Endothelial cell of umbilical vein (primary cell): ENCODE measurements at regions not wholly inside any gene's neighbourhood (a gene's known extent, or its start where the extent isn't known, plus 50 kb on each side); places are given as distances from the start of the nearest gene placed in this dataset.

Source experiments
- BruUV-seq: library from RNA; stranded (reverse); fragments of 400-500 nt; replicated peaks from 2 replicates; lab custom pipeline; 2021; lab: Mats Ljungman, UMichigan
- CTCF ChIA-PET: fragments of 300-600, 350-600 bp; sonication (Branson Sonifier 250); formaldehyde crosslinking; loops from one replicate; lab custom pipeline; 2021; ENCODE audit warnings: antibody characterized with exemption, inconsistent platforms; lab: Charles Lee
- POLR2A ChIA-PET: fragments of 300-600, 350-600 bp; sonication (Branson Sonifier 250); formaldehyde crosslinking; loops from one replicate; lab custom pipeline; 2021; ENCODE audit warnings: antibody characterized with exemption, inconsistent platforms; lab: Charles Lee
- DNase-seq: peaks from one replicate; pipeline ENCODE4 v3.0.0-alpha.2; 2011; ENCODE audit warnings: low read depth, low spot score
- FAIRE-seq: peaks from 2 replicates; lab custom pipeline; 2011; peaks lifted over from hg19 to GRCh38; lab: Jason Lieb, UNC
- H2AFZ ChIP-seq: 2 replicates; pipeline ENCODE4 v1.6.0; 2012; ENCODE audit warnings: low read depth, low read length, control low read depth, inconsistent platforms
- H3K27ac ChIP-seq: 2 replicates; pipeline ENCODE4 v1.5.1; 2011; ENCODE audit warnings: low read depth, mild to moderate bottlenecking, control low read depth, low read length, moderate library complexity; ENCODE audit not compliant: insufficient read depth
- H3K27me3 ChIP-seq, 2 experiments: 2 replicates each; pipeline versions ENCODE4 v1.6.0 to v1.6.1; 2011; ENCODE audit warnings: low read length in 2 of 2, mixed read lengths in 1 of 2; ENCODE audit not compliant: control insufficient read depth in 2 of 2, insufficient read depth in 2 of 2
- H3K36me3 ChIP-seq, 2 experiments: 2 replicates in 1 of 2; 3 replicates in 1 of 2; pipeline ENCODE4 v1.5.1; 2011; ENCODE audit warnings: low read length in 2 of 2, mild to moderate bottlenecking in 1 of 2, moderate library complexity in 1 of 2; ENCODE audit not compliant: control insufficient read depth in 2 of 2, insufficient read depth in 2 of 2; ENCODE audit errors: extremely low read depth in 1 of 2
- H3K4me1 ChIP-seq: 3 replicates; pipeline ENCODE4 v1.5.1; 2011; ENCODE audit warnings: mild to moderate bottlenecking, low read length; ENCODE audit not compliant: control insufficient read depth, insufficient read depth; ENCODE audit errors: extremely low read depth
- H3K4me2 ChIP-seq: 2 replicates; pipeline ENCODE4 v1.6.1; 2011; ENCODE audit warnings: low read length, control low read depth, mixed read lengths; ENCODE audit not compliant: insufficient read depth
- H3K4me3 ChIP-seq, 3 experiments: fragments of 200-600 bp in 1 of 3; sonication (generic), shearing (Covaris generic) in 1 of 3; replicated peaks in 1 of 3; 2 replicates each; pipeline ENCODE4 v1.5.1; 2011 to 2016; ENCODE audit warnings: control low read depth in 3 of 3, low read length in 3 of 3, mild to moderate bottlenecking in 2 of 3, inconsistent platforms in 1 of 3, low read depth in 1 of 3, moderate library complexity in 1 of 3; ENCODE audit not compliant: insufficient read depth in 1 of 3
- H3K79me2 ChIP-seq: 2 replicates; pipeline ENCODE4 v1.6.0; 2012; ENCODE audit warnings: low read length, inconsistent platforms; ENCODE audit not compliant: control insufficient read depth, insufficient read depth
- H3K9ac ChIP-seq: replicated peaks from 2 replicates; pipeline ENCODE3; 2011; ENCODE audit warnings: low read length, control low read depth; ENCODE audit not compliant: insufficient read depth; ENCODE audit errors: extremely low read depth
- H3K9me1 ChIP-seq: replicated peaks from 3 replicates; pipeline ENCODE4 v1.6.0; 2011; ENCODE audit warnings: mild to moderate bottlenecking, low read length; ENCODE audit not compliant: control insufficient read depth, insufficient read depth; ENCODE audit errors: extremely low read depth
- H3K9me3 ChIP-seq: replicated peaks from 2 replicates; pipeline ENCODE4 v1.5.1; 2012; ENCODE audit warnings: low read length, inconsistent platforms; ENCODE audit not compliant: control insufficient read depth, insufficient read depth
- H4K20me1 ChIP-seq: replicated peaks from 2 replicates; pipeline ENCODE3; 2011; ENCODE audit warnings: mild to moderate bottlenecking, low read length; ENCODE audit not compliant: control insufficient read depth, insufficient read depth; ENCODE audit errors: extremely low read depth
- EZH2 ChIP-seq: IDR thresholded peaks from 2 replicates; pipeline ENCODE4 v1.6.1; 2012; ENCODE audit warnings: borderline replicate concordance, low read depth, mild to moderate bottlenecking, moderate library complexity, low read length, inconsistent platforms; ENCODE audit not compliant: severe bottlenecking
- GATA2 ChIP-seq: IDR thresholded peaks from 2 replicates; pipeline ENCODE4 v1.7.0; 2011; ENCODE audit warnings: low read depth, mild to moderate bottlenecking, moderate library complexity, mixed read lengths, low read length; ENCODE audit not compliant: insufficient read length, insufficient read depth
- JUN ChIP-seq: IDR thresholded peaks from 2 replicates; pipeline ENCODE4 v1.6.1; 2011; ENCODE audit warnings: borderline replicate concordance, low read depth; ENCODE audit not compliant: insufficient read length, insufficient read depth
- MYC ChIP-seq: IDR thresholded peaks from one replicate; pipeline ENCODE4 v1.6.1; 2011; ENCODE audit warnings: mild to moderate bottlenecking, low read depth, low read length
- POLR2A ChIP-seq: IDR thresholded peaks from 2 replicates; pipeline ENCODE4 v1.6.1; 2012; ENCODE audit warnings: low read depth, mild to moderate bottlenecking, control low read depth, low read length
- POLR2AphosphoS5 ChIP-seq: IDR thresholded peaks from 2 replicates; pipeline ENCODE4 v1.6.1; 2012; ENCODE audit warnings: low read depth, mild to moderate bottlenecking, control low read depth, low read length, moderate library complexity; ENCODE audit not compliant: insufficient read depth
- dilution Hi-C: fragments of 300-500 bp; cut with MboI; formaldehyde crosslinking; loops from one replicate; pipeline ENCODE4 v1.15.0; 2019; ENCODE audit warnings: low sequenced_read_pairs; ENCODE audit not compliant: extremely low pct_ligation_motif_present
- intact Hi-C: fragments of 100-400 bp; cut with micrococcal nuclease; formaldehyde crosslinking; loops from one replicate; pipeline ENCODE4 v1.10.0; 2022
- TF ChIP-seq, protein P1 (sequence below), 2 donors: IDR thresholded peaks; 1 replicate in 1 of 2; 2 replicates in 1 of 2; pipeline ENCODE4 v1.5.1; 2011; ENCODE audit warnings: low read length in 2 of 2, mild to moderate bottlenecking in 2 of 2, moderate library complexity in 2 of 2, control low read depth in 1 of 2, inconsistent platforms in 1 of 2, low read depth in 1 of 2; ENCODE audit not compliant: insufficient read depth in 1 of 2; ENCODE audit errors: extremely low read depth in 1 of 2

DNA sequence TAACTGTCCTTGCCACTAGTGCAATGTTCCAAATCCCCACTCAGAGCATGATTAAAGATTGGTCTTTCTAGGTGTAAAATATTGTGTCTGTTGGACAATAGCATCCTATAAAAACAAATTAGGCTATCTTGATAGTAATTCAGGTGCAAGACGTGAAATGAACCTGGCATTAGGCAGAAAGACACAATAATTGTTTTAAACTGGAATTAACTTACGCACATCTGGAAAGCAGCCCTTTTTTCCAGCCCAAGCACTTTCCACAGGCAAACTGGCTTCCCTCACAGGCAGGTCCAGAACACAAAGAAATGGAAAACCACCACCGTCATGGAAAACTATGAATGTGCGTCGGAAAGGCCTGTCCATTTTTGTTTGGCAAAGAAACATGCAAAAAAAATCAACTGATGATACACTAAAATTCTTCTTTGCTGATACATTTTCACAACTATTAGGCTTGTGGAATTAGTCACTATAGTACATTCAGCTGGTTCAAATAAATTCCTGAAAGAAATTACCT, 474.7 kb upstream of the IL12A start:
- H3K9me3 ChIP-seq = no peaks in the 10 kb centered on the region
- H2AFZ ChIP-seq = no peak overlapping the region
- no peaks in the 10 kb centered on the region for H3K4me1 ChIP-seq
- H3K4me3 ChIP-seq = no peak overlapping the region
- dilution Hi-C loops (no loop called here), intact Hi-C loops (no loop called here)
- ChIA-PET CTCF (no interaction called here), POLR2A (no interaction called here)
- H3K27me3 ChIP-seq = peaks cover 0 to 2% of the 10 kb centered on the region in 2 experiments
- TF ChIP-seq POLR2A (no peak), POLR2AphosphoS5 (no peak), EZH2 (no peak), JUN (no peak), MYC (no peak), GATA2 (no peak)
- TF ChIP-seq, protein P1, sequence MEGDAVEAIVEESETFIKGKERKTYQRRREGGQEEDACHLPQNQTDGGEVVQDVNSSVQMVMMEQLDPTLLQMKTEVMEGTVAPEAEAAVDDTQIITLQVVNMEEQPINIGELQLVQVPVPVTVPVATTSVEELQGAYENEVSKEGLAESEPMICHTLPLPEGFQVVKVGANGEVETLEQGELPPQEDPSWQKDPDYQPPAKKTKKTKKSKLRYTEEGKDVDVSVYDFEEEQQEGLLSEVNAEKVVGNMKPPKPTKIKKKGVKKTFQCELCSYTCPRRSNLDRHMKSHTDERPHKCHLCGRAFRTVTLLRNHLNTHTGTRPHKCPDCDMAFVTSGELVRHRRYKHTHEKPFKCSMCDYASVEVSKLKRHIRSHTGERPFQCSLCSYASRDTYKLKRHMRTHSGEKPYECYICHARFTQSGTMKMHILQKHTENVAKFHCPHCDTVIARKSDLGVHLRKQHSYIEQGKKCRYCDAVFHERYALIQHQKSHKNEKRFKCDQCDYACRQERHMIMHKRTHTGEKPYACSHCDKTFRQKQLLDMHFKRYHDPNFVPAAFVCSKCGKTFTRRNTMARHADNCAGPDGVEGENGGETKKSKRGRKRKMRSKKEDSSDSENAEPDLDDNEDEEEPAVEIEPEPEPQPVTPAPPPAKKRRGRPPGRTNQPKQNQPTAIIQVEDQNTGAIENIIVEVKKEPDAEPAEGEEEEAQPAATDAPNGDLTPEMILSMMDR (IDR thresholded peaks at IDR 0.05; ENCODE audit: extremely low read depth in 1 of 2, insufficient read depth in 1 of 2, low read depth in 1 of 2, low read length in 2 of 2) = no peak
- no peak overlapping the region for H3K4me2 ChIP-seq
- H3K9me1 ChIP-seq = no peaks in the 10 kb centered on the region
- no peaks in the 10 kb centered on the region for H3K36me3 ChIP-seq
- no peak overlapping the region for H3K9ac ChIP-seq
- no peak overlapping the region for H3K27ac ChIP-seq
- DNase-seq = no peak
- H4K20me1 ChIP-seq = no peaks in the 10 kb centered on the region
- no peaks in the 10 kb centered on the region for H3K79me2 ChIP-seq
- FAIRE-seq = no peak
- BruUV-seq = no TSS peak
